ENCODE measurements at regions not wholly inside any gene's neighbourhood (a gene's known extent, or its start where the extent isn't known, plus 50 kb on each side); places are given as distances from the start of the nearest gene placed in this dataset.

DNA sequence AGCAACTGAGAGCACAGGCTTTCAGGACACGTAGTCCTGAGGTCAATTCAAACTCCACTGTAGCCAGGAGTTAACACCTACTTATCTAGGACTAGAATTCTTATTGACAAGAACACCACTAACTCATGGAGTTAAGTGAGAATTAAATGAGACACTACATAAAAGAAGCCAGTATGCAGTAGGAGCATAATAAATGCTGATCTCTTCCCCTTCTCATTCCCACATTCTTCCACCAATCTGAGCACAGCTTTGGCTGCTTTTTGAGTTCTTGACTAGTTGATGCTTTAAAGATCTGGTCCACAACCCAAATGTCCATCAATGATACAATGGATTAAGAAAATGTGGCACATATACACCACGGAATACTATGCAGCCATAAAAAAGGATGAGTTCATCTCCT lies 55.2 kb downstream of the TTC32 start:
- H3K36me3 Mint-ChIP-seq (ENCODE audit: low read depth), result no peaks in the 10 kb centered on the region
- H3K9me3 Mint-ChIP-seq, result peaks cover 8% of the 10 kb centered on the region
- H3K27ac Mint-ChIP-seq, result no peak overlapping the region
- no peak for DNase-seq
- H3K27me3 Mint-ChIP-seq, result peaks cover 4% of the 10 kb centered on the region
- intact Hi-C loops (cut with micrococcal nuclease), result no loop called here
- no peak overlapping the region for H3K4me3 Mint-ChIP-seq
- no peaks in the 10 kb centered on the region for H3K4me1 Mint-ChIP-seq

- Mint-ChIP-seq H3K27me3 (peaks cover 4% of the 10 kb centered on the region), H3K36me3 (ENCODE audit: low read depth) (no peaks in the 10 kb centered on the region), H3K9me3 (peaks cover 8% of the 10 kb centered on the region), H3K4me3 (no peak overlapping the region), H3K4me1 (no peaks in the 10 kb centered on the region), H3K27ac (no peak overlapping the region)
- no peak for DNase-seq
- intact Hi-C loops (cut with micrococcal nuclease), result no loop called here
These were observed 55.8 kb downstream of the TTC32 start for GRCh38 chr2:19846030-19846429.

DNA sequence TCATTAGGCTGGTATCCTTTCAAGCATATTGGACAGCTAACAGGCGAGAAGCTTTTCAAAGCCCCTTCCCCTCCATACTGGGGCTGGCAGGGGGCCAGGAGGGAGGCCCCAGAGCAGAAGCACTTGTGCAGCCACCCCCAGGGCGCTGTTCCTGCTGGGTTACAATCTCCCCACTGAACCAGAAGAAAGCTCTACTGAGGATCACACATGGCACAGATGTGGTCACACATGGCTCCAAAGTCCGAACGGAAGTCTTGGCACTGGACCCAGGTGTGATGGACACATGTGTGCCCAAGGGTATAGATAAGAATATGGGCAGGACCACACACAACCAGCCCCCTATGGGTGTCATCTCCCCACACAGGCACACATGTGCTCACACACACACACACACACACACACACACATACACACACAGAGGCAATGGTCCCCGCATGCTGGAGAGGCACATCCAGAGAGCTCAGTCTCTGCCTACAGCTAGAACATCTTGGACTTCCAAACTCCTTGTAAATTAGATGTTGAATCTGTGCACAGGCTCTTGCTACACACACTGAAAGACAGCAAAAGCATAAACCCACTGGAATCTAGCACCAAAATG lies 56.4 kb downstream of the TTC32 start:
- Mint-ChIP-seq H3K27ac (no peak overlapping the region), H3K4me3 (no peak overlapping the region), H3K4me1 (no peaks in the 10 kb centered on the region), H3K27me3 (peaks cover 4% of the 10 kb centered on the region), H3K36me3 (ENCODE audit: low read depth) (no peaks in the 10 kb centered on the region), H3K9me3 (peaks cover 8% of the 10 kb centered on the region)
- no peak for DNase-seq
- intact Hi-C loops (cut with micrococcal nuclease), result no loop called here

- Mint-ChIP-seq H3K4me3 (no peak overlapping the region), H3K36me3 (ENCODE audit: low read depth) (no peaks in the 10 kb centered on the region), H3K9me3 (peaks cover 8% of the 10 kb centered on the region), H3K4me1 (peaks cover 3% of the 10 kb centered on the region), H3K27ac (no peak overlapping the region), H3K27me3 (peaks cover 6% of the 10 kb centered on the region)
- intact Hi-C loops (cut with micrococcal nuclease), result no loop called here
- DNase-seq, result no peak
These were observed 57.0 kb downstream of the TTC32 start for GRCh38 chr2:19844750-19845149.

DNA sequence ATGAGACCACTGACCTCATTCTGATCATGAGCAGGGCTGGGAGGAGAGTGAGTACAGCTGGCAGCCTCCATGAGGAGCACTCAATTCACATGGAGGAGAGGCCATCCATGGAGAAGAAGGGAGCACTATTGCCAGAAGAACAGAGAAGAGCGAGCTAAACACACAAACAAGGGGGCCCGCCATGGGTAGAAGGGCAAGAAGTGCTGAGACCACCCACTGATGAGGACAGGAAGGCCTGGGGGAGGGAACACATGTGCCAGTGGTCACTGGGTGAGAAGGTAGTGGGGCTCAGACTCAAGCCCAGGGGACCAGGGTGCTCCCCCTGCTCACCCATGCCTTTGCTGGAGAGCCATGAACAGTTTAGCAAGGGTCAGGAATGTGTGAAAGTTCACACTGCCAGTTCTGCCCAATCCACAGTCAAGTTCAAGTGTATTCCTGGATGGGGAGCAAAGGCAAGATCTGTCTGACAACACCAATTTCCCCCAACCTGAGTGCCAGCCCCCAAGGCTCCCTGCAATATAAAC lies 57.7 kb downstream of the TTC32 start:
- intact Hi-C loops (cut with micrococcal nuclease), result no loop called here
- no peak overlapping the region for H3K4me3 Mint-ChIP-seq
- peaks cover 8% of the 10 kb centered on the region for H3K9me3 Mint-ChIP-seq
- no peak for DNase-seq
- H3K27ac Mint-ChIP-seq, result no peak overlapping the region
- H3K36me3 Mint-ChIP-seq (ENCODE audit: low read depth), result no peaks in the 10 kb centered on the region
- H3K27me3 Mint-ChIP-seq, result peaks cover 8% of the 10 kb centered on the region
- peaks cover 9% of the 10 kb centered on the region for H3K4me1 Mint-ChIP-seq

GRCh38 chr2:19841918-19842693 lies 59.7 kb downstream of the TTC32 start:
- Mint-ChIP-seq H3K9me3 (peaks cover 8% of the 10 kb centered on the region), H3K36me3 (ENCODE audit: low read depth) (no peaks in the 10 kb centered on the region), H3K27me3 (peaks cover 16% of the 10 kb centered on the region), H3K4me3 (no peak overlapping the region), H3K27ac (no peak overlapping the region), H3K4me1 (peaks cover 9% of the 10 kb centered on the region)
- DNase-seq, result no peak
- intact Hi-C loops (cut with micrococcal nuclease), result no loop called here

GRCh38 chr2:19839438-19839837 lies 62.3 kb downstream of the TTC32 start:
- Mint-ChIP-seq H3K27me3 (peaks cover 19% of the 10 kb centered on the region), H3K4me1 (peaks cover 9% of the 10 kb centered on the region), H3K36me3 (ENCODE audit: low read depth) (no peaks in the 10 kb centered on the region), H3K4me3 (no peak overlapping the region), H3K9me3 (no peaks in the 10 kb centered on the region), H3K27ac (no peak overlapping the region)
- DNase-seq, result no peak
- intact Hi-C loops (cut with micrococcal nuclease), result no loop called here

GRCh38 chr2:19838616-19839015 lies 63.2 kb downstream of the TTC32 start:
- peaks cover 9% of the 10 kb centered on the region for H3K4me1 Mint-ChIP-seq
- H3K4me3 Mint-ChIP-seq, result no peak overlapping the region
- peaks cover 17% of the 10 kb centered on the region for H3K27me3 Mint-ChIP-seq
- no peak overlapping the region for H3K27ac Mint-ChIP-seq
- no peak for DNase-seq
- H3K9me3 Mint-ChIP-seq, result no peaks in the 10 kb centered on the region
- H3K36me3 Mint-ChIP-seq (ENCODE audit: low read depth), result no peaks in the 10 kb centered on the region
- intact Hi-C loops (cut with micrococcal nuclease), result no loop called here

- DNase-seq, result no peak
- Mint-ChIP-seq H3K9me3 (no peaks in the 10 kb centered on the region), H3K4me3 (no peak overlapping the region), H3K27ac (no peak overlapping the region), H3K4me1 (peaks cover 9% of the 10 kb centered on the region), H3K36me3 (ENCODE audit: low read depth) (no peaks in the 10 kb centered on the region), H3K27me3 (peaks cover 17% of the 10 kb centered on the region)
- intact Hi-C loops (cut with micrococcal nuclease), result no loop called here
These were observed 64.5 kb downstream of the TTC32 start for GRCh38 chr2:19837235-19837766.

DNA sequence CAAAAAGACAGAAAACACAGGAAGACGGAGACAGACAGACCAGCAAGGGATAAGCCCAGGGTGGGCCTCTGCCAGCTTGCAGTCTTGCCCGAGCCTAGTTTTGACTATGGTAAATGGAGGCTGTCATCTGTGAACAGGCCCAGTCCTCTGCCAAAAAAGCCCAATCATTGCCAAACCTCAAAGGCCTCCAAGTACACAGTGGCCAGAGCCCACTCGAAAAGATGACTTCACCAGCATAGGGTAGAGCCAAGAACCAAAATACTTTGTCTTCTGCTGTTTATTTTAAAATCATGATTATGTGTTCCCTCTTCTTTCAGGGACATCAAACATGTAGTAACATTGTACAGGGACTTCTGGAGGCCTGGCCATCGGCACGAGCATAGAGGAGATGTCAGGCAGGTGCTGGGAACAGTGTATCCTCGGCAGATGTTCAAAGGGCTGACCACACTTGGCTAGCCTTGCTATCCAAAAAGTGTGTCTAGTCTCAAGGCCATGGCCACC lies 66.0 kb downstream of the TTC32 start:
- Mint-ChIP-seq H3K27me3 (peaks cover 15% of the 10 kb centered on the region), H3K4me3 (no peak overlapping the region)

GRCh38 chr2:19833978-19834377 lies 67.8 kb downstream of the TTC32 start:
- Mint-ChIP-seq H3K27me3 (peaks cover 16% of the 10 kb centered on the region), H3K36me3 (ENCODE audit: low read depth) (no peaks in the 10 kb centered on the region), H3K9me3 (no peaks in the 10 kb centered on the region), H3K27ac (no peak overlapping the region), H3K4me3 (no peak overlapping the region), H3K4me1 (peaks cover under 1% of the 10 kb centered on the region)
- no peak for DNase-seq
- intact Hi-C loops (cut with micrococcal nuclease), result no loop called here

More for the DNA sequence above, 66.0 kb downstream of the TTC32 start:
- H3K36me3 Mint-ChIP-seq (ENCODE audit: low read depth), result no peaks in the 10 kb centered on the region
- H3K27ac Mint-ChIP-seq, result no peak overlapping the region
- no peaks in the 10 kb centered on the region for H3K9me3 Mint-ChIP-seq
- no peak for DNase-seq
- intact Hi-C loops (cut with micrococcal nuclease), result no loop called here
- H3K4me1 Mint-ChIP-seq, result peaks cover 9% of the 10 kb centered on the region

DNA sequence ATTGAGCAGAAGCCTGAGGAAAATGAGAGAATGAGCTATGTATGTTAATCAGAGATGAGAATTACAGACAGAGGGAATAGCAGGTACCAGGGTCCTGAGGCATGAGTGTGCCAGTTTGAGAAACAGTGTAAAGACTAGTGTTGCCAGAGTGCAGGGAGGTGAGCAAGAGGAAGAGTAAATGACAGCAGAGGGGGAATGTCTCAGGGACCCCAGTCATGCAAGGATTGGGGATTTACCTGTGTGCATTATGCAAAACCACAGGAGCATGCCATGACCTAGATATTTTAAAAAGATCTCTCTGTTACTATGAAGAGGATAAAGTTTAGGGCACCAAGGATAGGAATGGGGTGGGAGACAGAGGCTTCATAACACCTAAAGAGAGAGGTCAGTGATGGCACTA lies 72.1 kb downstream of the TTC32 start:
- Mint-ChIP-seq H3K4me3 (no peak overlapping the region), H3K36me3 (ENCODE audit: low read depth) (no peaks in the 10 kb centered on the region), H3K4me1 (no peaks in the 10 kb centered on the region), H3K27ac (no peak overlapping the region), H3K27me3 (peaks cover 20% of the 10 kb centered on the region), H3K9me3 (no peaks in the 10 kb centered on the region)
- no peak for DNase-seq
- intact Hi-C loops (cut with micrococcal nuclease), result no loop called here

GRCh38 chr2:19826874-19827273 lies 74.9 kb downstream of the TTC32 start:
- Mint-ChIP-seq H3K36me3 (ENCODE audit: low read depth) (no peaks in the 10 kb centered on the region), H3K4me3 (no peak overlapping the region), H3K27me3 (peaks cover 29% of the 10 kb centered on the region), H3K27ac (no peak overlapping the region), H3K9me3 (no peaks in the 10 kb centered on the region), H3K4me1 (no peaks in the 10 kb centered on the region)
- intact Hi-C loops (cut with micrococcal nuclease), result no loop called here
- DNase-seq, result no peak

DNA sequence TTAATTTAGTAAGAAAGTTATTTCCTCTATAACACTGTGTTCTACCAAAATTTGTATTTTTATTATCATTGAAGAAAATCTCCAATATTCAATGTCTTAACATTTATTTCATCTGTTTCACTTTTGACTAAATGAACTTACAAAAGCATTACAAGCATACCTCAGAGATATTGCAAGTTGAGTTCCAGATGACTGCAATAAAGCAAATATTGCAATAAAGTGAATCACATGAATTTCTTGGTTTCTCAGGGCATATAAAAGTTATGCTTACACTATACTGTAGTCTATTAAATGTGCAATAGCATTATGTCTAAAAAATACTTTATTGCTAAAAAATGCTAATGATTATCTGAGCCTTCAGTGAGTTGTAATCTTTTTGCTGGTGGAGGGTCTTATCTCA lies 78.3 kb downstream of the TTC32 start:
- Mint-ChIP-seq H3K4me1 (no peaks in the 10 kb centered on the region), H3K27ac (no peak overlapping the region), H3K36me3 (ENCODE audit: low read depth) (no peaks in the 10 kb centered on the region), H3K27me3 (peaks cover 23% of the 10 kb centered on the region), H3K9me3 (no peaks in the 10 kb centered on the region), H3K4me3 (no peak overlapping the region)
- DNase-seq, result no peak
- intact Hi-C loops (cut with micrococcal nuclease), result no loop called here

Data from activated CD4-positive, alpha-beta T cell treated with anti-CD3 and anti-CD28 coated beads, Interleukin-2, amount 10 ng/mL, durations not matched to agents 24 days and 14 days (primary cell).